GM19023 (cell line): ENCODE measurements at regions not wholly inside any gene's neighbourhood (a gene's known extent, or its start where the extent isn't known, plus 50 kb on each side); places are given as distances from the start of the nearest gene placed in this dataset.

Experiments used
- ATAC-seq: cut with Tn5 transposase; IDR thresholded peaks from one replicate; pipeline ENCODE4 v1.9.1; 2021; ENCODE audit warnings: mild to moderate bottlenecking, moderate library complexity; ENCODE audit not compliant: unreplicated experiment

DNA sequence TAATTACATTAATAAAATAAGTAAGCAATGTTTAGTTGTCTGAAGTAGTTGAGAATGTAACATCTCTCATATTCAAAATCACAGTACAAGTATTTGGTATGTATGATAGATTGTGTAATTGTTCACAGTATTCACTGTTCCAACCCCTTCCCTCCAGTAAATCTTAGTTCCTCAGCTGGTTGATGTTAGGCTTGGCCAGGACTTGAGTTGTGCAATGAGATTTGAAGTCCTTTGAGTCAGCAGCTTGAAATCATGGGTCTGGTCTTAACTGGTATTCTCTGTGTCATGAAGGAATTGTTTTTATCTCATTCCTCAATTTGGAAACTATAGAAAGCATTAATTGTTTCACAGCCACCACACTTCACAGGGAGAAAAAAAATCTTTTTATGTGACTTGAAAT is 477.1 kb downstream of the FSCB start:
- no peak for ATAC-seq

DNA sequence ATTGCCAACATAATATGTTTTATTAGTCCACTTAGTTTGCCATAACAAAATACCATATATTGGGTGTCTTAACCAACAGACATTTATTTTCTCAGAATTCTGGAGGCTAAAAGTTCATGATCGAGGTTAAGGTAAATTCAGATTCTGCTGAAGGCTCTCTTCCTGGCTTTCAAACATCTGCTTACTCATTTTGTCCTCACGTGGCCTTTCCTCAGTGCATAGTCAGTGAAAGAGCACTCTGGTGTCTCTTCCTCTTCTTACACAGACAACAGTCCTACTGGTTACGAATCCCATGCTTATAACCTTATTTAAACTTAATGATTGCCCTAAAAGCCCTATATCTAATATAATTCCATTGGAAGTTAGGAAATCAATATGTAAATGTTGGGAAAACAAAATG is 479.7 kb downstream of the FSCB start:
- no peak for ATAC-seq

DNA sequence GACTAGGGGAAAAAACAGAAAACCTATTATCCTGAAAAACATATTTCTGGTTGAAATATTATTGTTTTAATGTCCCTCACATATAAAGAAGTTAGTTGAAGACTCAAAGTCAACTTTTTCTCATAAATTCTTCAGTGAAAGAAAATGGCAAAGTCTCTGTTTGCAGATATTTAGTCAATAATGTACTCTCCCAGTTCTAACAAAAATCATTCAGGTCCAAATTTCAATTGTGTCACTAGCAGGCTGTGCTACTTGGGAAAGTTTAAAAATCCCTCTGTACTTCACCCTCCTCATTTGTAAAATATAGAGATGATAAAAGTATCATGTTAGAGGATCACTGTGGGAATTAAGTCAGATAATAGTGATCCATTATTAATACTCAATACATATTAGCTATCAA is 496.5 kb downstream of the FSCB start:
- no peak for ATAC-seq

DNA sequence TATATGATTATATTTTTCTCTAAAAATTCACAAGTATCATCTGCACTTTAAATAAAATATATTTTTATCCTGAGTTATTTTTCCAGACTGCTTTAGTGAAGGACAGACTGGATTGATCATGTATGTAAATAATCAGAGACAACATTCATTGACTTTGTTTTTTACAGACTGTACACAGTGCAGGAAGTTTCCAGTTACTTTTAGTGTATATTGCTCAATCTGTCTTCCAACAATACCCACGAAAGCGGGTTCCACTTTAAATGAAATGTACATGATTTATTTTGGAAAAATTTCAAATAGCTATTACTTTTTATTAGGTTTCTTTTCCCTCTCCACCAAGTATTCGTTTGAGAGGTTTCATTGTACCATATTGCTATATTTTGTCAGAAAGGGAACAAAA is 497.0 kb downstream of the FSCB start:
- no peak for ATAC-seq

DNA sequence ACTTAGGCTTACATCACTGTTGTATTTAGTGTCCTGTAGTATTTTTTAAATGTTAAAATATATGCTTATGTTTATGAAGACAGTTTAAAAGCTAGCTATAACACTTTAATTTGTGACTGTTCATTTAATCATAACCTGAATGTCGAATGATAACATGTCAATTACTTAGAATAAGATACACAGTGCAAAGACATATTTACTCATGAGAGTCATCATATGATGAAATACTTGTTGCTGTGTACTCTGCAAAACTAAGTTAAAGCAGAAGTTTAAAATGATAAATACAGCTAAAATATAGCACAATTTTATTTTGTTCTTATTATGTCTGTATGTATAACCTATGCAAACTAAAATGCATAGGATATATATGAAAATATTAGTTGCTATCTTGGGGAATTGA is 497.4 kb downstream of the FSCB start:
- ATAC-seq, result no peak

DNA sequence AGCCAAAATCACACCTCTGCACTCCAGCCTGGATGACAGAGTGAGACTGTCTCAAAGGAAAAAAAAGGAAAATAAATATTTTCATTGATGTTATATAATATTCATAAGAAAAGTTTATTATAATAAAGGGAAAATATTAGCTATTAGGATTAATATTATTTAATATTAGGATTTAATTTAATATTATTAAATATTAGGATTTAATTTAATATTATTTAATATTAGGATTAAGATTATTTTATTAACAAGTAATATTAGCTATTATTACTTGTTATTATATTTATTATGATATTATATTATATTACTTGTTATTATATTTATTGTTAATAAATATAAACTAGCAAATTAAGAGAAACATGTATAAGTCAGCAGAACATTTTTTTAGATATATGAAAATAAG is 518.1 kb downstream of the FSCB start:
- ATAC-seq, result no peak

DNA sequence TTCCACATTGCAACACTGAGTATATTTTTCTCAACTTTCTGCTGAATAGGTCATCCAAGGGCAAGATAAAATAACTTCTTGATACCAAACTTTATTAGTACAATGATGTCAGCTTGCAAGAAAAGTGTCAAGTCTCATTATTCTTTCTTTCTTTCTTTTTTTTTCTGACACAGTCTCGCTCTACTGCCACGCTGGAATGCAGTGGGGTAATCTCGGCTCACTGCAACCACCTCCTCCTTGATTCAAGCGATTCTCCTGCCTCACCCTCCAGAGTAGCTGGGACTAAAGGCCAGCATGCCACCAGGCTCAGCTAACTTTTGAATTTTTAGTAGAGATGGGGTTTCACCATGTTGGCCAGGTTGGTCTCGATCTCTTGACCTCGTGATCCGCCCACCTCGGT is 523.4 kb downstream of the FSCB start:
- no peak for ATAC-seq

DNA sequence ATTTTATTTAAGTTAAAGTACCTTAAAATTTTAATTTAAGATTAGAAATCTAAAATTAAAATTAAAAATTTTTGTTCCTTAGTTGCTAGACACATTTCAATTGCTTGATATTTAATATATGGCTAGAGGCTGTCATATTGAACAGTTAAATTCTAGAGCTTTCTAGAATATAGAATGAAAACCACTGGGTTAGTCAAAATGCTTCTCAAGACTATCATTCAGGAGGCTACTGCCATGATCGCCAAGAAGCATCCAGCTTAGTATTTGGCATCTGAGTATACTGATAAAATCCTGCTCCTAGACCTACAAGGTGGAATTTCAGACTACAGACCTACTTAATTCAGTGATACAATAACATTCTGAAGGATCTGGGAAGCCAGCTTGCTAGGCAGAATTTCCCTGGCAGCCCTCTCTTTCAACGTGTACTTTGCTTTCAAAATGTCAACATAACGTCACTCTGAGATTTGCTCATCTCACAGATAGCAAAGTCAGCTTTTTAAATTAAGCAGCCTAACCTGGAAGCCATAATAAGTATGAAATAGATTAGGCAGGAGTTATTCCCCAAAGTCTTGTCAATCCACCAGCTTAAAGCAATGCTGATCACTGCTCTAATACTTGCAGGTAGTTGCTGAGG is 525.8 kb downstream of the FSCB start:
- ATAC-seq, result no peak

DNA sequence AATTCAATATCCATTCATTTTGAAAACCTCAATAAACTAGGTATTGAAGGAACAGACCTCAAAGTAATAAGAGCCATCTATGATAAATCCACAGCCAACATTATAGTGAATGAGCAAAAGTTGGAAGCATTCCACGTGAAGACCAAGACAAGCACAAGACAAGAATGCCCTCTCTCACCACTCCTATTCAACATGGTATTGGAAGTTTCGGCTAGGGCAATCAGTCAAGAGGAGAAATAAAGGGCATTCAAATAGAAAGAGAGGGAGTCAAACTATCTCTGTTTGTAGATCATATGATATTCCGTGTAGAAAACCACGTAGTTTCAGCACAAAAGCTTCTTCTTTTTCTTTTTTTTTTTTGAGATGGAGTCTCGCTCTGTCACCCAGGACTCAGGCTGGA is 550.3 kb downstream of the FSCB start:
- no peak for ATAC-seq

DNA sequence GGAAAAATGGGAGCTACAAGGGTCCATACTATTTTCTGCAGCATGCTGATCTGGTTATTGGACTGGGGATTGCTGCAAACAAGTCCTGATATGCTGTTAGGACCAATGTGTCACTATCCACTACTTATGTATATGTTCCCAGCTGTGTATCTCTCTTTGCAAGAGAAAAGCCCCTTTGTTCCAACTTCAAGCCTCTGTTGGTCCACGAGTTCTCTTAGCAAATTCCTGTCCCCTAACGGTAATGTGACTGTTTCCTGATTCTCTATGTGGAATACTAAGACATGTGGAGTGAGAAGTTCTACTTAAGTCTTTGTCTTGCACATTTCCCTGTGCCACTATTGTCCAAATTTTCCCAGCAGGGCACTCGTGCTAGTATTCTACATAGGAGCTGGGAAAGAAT is 557.7 kb downstream of the FSCB start:
- no peak for ATAC-seq

DNA sequence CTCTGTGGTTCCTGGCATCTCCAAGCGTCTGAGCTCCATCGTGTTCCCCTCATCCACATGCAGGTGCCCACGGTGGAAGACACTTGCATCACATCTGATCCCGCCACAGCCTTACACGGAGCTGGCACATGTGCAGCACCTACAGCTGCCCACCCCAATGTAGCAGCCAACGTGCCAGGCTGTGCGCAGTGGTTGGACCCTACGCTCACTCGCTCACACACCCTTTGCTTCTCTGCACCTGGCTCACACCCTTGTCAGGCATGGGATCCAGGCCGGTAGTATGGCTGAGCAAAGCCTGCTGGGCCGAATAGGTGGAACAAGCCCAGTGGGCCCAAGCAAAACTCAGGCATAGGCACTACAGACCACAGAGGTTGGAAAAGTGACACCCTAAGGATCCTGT is 567.2 kb downstream of the FSCB start:
- no peak for ATAC-seq

DNA sequence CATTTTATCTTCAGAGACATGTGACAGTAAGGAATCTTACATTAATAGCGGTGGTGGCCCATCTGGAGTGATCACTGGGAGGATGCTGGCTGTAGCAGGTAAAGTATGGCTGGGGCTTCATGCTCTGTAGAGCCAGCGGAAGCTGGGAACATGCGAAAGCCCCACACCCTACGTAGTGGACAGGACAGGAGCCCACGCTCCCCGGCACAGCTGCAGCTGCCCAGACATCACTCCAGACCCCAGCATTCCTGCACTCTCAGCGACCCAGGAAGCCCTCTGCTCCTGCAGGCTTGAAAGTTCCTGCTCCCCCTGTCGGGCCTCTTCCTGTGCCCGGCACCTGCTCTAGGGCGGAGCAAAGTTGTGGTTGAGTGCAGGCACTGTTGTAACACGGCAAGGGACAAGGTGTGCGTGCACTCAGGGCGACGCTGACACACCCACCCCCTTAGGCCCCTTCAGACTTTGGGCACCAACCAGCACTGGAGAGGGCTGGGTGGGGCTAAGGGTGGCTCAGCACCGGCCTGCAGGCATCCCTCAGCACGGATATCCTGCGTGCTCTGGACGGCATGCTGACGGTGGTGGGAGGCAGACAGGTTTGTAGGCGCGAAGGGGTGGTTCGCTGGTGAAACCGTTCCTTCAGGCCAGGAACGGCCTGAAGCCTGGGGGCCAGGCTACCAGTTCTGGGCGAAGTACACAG is 568.3 kb downstream of the FSCB start:
- no peak for ATAC-seq

DNA sequence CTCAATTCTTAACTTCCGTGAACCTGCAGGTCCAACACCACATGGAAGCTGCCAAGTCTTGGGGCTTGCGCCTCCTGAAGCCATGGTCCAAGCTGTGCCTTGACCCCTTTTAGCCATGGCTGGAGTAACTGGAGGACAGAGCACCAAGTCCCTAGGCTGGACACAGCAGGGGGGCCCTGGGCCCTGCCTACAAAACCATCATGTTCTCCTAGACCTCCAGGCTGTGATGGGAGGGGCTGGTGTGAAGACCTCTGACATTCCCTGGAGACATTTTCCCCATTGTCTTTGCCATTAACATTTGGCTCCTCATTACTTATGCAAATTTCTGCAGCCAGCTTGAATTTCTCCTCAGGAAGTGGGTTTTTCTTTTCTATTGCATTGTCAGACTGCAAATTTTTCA is 570.1 kb downstream of the FSCB start:
- no peak for ATAC-seq

DNA sequence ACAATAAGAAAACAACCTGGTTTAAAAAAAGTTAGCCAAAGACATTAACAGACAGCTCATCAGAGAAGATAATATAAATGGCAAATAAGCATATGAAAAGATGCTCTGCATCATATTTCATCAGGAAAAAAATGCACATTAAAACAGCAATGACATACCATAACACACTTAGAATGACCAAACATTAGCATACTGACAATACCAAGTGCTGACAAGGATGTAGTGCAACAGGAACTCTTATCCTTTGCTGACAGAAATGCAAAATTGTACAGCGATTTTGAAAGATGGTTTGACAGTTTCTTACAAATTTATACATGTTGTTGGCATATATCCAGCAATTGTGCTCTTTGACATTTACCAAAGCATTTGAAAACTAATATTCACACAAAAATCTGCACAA is 573.0 kb downstream of the FSCB start:
- ATAC-seq, result no peak

DNA sequence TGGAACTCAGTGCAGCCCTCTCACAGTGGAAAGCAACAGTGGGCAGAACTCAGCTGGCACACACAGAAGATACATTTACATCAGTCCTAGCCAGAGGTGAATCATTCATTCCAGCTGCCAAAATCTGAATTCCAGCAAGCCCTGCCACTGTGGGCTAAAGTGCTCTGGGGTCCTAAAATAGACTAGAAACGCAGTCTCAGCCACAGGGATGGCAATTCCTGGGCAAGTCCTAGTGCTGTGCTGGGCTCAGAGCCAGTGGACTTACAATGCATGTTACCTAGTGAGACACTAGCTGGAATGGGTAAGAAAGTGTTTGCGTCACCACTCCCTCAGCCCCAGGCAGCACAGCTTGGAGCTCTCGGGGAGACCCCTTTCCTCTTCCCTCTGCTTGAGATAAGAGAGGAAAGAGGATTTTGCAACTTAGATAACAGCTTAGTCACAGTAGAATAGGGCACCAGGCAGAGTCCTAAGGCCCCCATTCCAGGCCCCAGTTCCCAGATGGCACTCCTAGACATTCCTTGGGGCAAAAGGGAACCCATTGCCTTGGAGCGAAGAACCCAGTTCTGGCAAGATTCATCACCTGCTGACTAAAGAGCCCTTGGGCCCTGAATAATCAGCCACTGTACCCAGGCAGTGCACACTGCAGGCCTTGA is 592.9 kb downstream of the FSCB start:
- ATAC-seq, result no peak

DNA sequence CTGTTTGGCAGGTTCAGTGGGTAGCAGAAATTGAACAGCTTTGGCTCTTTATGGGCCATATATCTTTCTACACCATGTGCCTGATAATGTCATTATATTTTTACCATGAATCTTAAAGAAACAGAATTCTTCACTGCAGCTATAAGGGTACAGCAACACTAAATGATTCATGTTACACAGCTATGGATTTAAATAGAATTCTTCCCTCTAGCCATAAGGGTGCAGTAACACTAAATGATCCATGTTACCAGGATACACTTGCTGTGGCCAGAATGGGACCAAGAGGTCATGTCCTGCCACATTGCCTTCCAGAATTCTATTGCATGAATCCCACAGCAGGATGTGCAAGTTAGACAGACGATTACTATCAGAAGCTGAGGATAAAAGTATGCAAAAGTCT is 603.9 kb downstream of the FSCB start:
- no peak for ATAC-seq

DNA sequence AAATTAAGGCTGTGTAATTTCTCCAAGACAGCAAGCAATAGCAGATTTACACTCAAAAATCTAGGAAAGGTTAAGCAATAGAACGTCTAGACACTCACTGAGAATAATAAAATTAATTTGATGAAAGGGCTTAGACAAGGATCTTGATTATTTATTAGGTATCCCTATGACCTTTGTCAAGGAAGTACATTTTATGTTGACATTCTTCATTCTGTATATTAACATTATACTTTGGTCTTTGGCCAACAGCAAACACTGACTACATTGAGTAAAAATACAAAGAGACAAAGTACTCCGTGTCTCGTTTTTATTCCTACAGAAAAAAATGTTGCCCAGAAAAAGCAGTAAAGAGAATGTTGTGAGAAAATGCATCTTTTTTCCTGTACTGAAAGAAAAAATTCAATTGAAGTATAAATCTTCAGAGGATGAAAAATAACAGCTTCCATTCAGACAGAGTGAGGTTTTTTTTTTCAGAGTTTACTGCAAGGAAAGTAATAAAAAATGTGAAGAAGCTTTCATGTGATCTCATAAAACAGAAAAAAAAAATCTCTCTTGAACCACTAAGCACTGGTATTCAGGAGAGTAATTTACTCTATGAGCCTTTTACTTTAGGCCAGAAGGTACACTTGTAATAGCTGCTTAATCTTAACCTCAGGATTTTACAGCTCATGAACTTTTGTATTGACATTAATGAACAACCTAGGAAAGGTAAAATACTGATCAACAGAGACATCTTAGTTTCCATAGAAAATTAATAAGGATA is 605.0 kb downstream of the FSCB start:
- ATAC-seq, result no peak

DNA sequence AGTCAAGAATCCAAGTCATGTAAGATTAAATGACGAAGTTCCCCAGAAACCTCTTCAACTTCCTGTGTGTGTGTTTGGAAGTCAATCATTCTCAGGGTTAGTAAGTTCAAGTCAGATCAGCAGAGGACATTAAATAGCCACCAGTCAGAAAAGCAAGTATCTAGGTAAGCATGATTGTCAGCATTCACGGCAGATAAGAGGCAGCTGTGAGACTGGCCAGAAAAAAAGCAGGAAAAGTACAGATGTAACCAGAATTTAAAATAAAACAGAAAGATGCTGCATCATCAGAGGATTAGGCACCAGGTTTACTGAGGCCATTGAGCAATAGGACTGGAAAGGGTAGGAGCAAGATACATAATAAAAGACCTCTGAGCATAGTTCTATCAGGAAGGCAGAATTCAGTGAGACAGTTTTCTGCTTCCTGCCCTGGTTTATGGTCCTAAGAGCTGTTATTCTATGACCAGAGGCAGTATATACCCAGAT is 606.9 kb downstream of the FSCB start:
- ATAC-seq, result no peak

DNA sequence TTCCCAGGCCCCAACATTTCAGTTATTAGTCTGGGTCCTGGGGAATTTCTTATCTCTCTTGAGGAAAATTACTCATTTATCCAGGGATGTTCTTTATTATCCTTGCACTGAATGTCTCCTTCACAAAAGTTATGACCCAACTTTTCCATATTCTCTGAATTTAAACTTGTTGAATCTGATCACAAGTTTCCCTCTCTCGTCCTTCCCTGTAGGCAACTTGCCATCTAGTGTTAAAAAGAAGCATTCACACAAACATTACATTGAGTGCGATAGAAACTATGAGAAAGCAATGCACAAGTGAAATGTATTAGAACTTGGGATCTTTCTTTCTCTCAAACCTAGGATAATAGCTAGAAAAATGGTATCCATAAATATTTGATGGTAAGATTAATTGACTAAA is 608.4 kb downstream of the FSCB start:
- ATAC-seq, result no peak

DNA sequence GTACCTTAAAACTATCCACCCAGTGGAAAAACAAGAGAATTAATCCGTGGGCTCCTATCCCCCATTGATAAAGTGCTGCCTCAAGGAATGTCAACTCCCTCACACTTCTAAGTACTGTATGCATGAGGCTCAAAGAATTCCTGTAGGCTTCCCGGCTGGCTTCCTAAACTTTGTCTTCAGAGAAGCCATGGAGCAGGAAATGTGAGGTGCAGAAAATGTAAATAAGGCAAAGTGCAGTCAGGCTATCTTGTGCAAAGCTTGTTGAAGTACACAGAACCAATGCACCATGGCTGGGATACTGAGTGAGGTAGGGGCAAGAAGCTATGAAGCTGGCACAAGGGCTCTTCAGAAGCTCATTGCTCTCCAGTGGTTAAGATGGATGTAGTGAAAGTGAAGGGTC is 611.0 kb downstream of the FSCB start:
- ATAC-seq, result no peak

DNA sequence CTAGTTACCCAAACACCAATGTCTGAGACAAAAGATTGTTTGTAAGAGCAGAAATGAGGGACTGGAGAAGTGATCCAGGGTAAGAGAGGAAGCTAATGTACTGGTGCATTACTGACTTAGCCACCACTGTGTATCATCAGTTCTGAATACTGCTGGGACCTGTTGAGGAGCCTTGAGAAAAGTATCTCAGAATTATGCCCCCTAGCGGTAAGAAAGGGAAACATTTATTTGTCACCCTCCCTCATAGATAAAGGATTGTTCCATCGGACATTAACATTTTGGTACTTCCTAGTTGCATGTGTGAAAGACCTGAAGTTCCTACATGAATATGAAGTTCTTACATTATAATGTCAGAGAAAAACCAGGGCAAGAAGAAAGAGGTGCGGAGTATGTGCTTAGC is 612.5 kb downstream of the FSCB start:
- ATAC-seq, result peak; percentile 76

DNA sequence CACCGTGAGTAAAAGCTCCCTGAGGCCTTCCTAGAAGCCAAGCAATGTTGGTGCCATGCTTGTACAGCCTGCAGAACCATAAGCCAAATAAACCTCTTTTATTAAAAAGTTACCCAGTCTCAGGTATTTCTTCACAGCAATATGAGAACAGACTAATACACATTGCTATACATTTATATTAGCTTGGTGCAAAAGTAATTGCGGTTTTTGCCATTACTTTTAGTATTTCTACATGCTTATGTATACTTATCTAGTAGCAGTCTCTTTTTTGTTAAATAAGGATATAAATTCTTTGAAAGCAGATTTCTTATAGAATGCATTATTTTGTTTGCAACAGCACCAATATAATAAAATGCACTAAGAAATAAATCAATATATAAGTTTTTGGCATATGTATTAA is 619.6 kb downstream of the FSCB start:
- ATAC-seq, result no peak
